ENCODE measurements at regions not wholly inside any gene's neighbourhood (a gene's known extent, or its start where the extent isn't known, plus 50 kb on each side); places are given as distances from the start of the nearest gene placed in this dataset.

DNA sequence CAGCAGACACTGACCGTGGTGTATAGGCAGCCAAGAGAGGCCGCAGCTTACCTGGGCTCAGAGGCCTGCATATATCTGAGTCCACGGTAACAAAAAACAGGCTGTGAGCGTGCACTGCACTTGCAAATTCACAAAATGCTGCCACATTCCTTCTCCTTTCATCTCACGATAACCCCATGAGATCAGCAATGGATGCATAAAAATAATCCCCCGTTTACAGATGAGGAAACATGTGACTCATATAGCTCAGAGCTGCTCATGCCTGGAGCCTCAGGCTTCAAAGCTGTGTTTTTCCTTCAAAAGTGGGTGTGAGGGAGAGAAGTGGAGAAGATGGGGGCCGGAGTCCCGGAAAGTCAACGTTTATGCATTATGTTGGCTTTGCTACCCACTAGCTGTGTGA is 118.3 kb upstream of the FOXF1 start:
- DNase-seq (ENCODE audit: low read depth): peak; percentile 93
- TF ChIP-seq, protein P1, sequence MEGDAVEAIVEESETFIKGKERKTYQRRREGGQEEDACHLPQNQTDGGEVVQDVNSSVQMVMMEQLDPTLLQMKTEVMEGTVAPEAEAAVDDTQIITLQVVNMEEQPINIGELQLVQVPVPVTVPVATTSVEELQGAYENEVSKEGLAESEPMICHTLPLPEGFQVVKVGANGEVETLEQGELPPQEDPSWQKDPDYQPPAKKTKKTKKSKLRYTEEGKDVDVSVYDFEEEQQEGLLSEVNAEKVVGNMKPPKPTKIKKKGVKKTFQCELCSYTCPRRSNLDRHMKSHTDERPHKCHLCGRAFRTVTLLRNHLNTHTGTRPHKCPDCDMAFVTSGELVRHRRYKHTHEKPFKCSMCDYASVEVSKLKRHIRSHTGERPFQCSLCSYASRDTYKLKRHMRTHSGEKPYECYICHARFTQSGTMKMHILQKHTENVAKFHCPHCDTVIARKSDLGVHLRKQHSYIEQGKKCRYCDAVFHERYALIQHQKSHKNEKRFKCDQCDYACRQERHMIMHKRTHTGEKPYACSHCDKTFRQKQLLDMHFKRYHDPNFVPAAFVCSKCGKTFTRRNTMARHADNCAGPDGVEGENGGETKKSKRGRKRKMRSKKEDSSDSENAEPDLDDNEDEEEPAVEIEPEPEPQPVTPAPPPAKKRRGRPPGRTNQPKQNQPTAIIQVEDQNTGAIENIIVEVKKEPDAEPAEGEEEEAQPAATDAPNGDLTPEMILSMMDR (IDR thresholded peaks at IDR 0.05; ENCODE audit: insufficient read depth, low read depth, low read length): no peak
- no peak overlapping the region for H3K4me3 ChIP-seq (ENCODE audit: low read depth, low read length)

DNA sequence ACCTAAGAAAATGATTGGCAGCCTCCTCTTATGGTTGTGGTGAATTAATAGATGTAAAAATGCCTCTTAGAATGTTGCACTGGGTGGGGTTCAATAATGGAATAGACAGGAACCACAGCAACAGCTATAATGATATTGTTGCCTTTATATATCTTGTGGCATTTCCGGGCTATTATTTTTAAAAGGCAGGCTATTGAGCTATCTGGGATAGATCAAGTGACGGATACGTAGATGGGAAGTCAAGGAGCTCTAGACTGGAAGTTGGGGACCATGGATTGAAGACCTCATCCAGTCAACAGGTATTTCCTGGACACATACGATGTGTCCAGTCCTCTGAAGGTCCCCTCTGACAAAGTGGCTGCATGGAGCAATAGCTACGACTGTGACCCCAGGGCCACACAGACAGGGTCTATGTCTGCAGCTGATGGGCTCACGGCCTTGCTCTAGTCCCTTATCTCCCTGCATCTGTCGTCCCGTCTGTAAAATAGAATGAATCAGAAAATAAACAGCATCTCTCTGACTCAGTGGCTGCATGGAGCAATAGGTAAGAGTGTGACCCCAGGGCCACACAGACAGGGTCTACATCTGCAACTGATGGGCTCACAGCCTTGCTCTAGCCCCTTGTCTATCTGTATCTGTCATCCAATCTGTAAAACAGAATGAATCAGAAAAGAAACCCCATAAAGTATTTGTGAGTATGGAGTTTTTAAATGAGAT is 117.7 kb upstream of the FOXF1 start:
- peak; percentile 75 for DNase-seq (ENCODE audit: low read depth)
- TF ChIP-seq, protein P1 (IDR thresholded peaks at IDR 0.05; ENCODE audit: insufficient read depth, low read depth, low read length): no peak
- no peak overlapping the region for H3K4me3 ChIP-seq (ENCODE audit: low read depth, low read length)

DNA sequence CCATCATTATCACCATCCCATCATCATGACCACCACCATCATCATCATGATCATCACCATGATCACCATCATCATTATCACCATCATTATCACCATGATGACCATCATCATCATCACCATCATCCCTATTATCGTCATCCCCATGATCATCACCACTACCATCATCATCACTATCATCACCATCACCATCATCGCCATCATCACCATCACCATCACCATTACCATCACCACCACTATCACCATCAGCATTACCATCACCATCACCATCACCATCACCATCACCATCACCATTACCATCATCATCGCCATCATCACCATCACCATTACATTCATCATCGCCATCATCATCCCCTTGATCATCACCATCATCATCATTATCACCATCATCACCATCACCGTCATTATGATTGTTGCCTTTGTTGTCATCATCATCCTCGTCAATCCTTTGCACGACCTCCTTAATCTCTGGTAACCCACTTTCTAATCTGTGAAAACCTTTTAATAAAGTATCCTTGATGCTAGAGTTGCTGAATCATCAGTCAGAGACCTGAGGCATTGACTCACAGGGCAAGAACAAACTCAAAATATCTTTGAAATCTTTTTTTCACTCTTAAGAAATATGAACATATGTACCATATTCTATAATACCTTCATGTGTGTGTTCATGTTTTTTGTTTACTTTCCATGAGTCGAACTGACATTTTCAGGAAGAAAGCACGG is 116.3 kb upstream of the FOXF1 start:
- TF ChIP-seq, protein P1 (IDR thresholded peaks at IDR 0.05; ENCODE audit: insufficient read depth, low read depth, low read length): no peak
- DNase-seq (ENCODE audit: low read depth): no peak

DNA sequence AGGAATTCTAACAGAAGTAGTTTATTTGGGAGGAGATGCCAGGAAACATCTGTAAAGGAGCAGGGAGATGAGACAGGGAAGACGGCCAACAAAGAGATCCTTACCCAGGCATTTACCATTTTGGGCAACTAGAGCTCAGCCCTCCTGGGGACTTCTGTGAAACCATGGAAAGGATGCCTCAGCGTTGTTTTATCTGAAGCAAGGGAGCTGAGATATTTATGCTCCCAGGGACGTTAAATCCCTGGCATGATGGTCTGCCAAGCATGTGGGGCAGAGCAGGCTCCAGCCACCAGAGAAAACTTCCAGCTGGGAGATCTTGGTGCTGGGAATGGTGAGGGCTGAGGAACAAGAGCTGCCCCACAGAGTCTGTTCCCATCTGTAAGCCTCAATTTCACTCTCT is 114.8 kb upstream of the FOXF1 start:
- H3K4me3 ChIP-seq (ENCODE audit: low read depth, low read length): no peak overlapping the region
- TF ChIP-seq, protein P1 (IDR thresholded peaks at IDR 0.05; ENCODE audit: insufficient read depth, low read depth, low read length): no peak
- peak; percentile 40 for DNase-seq (ENCODE audit: low read depth)

More for the DNA sequence above, 116.3 kb upstream of the FOXF1 start:
- no peak overlapping the region for H3K4me3 ChIP-seq (ENCODE audit: low read depth, low read length)

DNA sequence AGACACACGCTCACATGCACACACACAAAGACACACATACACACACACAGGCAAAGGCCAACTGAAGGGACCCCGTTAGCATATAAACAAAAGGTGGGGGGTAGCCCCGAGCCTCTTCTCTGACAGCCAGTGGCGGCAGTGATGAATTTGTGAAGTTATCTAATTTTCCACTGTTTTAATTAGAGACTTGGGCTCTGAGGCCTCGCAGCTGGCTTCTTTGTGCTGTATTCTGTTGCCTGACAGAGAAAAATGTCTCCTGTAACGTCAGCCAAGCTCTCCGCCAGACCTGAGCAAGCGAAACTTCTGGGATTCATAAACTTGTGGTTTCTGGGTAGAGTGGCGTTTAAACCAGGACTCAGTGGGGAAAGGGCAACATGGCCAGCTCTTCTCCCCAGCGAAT is 113.9 kb upstream of the FOXF1 start:
- DNase-seq (ENCODE audit: low read depth): peak; percentile 98
- peak overlapping the region; percentile 23 for H3K4me3 ChIP-seq (ENCODE audit: low read depth, low read length)
- TF ChIP-seq, protein P1 (IDR thresholded peaks at IDR 0.05; ENCODE audit: insufficient read depth, low read depth, low read length): no peak

DNA sequence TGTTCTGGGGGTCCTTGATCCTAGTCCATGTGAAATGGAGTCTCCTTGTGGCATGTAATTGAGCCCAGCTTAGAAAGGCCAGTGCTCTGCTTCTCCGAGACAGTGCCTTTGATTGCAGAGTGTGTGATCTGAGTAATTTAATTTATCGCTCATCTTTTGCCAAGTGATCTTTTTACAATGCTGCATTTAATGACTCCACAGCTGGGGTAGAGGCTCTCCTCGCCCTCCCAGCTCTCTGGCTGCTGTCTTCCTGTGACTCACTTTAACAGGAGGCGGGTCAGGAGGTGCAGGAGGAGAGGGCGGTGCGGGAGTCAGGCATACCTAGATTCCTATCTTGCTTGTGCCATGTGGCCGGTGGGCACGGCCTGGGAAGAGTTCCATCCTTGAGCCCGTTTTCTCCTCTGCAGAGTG is 113.4 kb upstream of the FOXF1 start:
- DNase-seq (ENCODE audit: low read depth): peak; percentile 98
- TF ChIP-seq, protein P1 (IDR thresholded peaks at IDR 0.05; ENCODE audit: insufficient read depth, low read depth, low read length): no peak

More for the DNA sequence above, 113.4 kb upstream of the FOXF1 start:
- peak overlapping the region; percentile 23 for H3K4me3 ChIP-seq (ENCODE audit: low read depth, low read length)

Data from fibroblast of villous mesenchyme (primary cell).